Astrocyte (in vitro differentiated cells and primary cell): ENCODE measurements at regions not wholly inside any gene's neighbourhood (a gene's known extent, or its start where the extent isn't known, plus 50 kb on each side); places are given as distances from the start of the nearest gene placed in this dataset.

Experiments used
- DNase-seq: peaks from one replicate; pipeline ENCODE4 v3.0.0-alpha.2; 2010; ENCODE audit warnings: low read depth
- FAIRE-seq: peaks from 2 replicates; lab custom pipeline; 2011; peaks lifted over from hg19 to GRCh38; lab: Jason Lieb, UNC
- H2AFZ ChIP-seq: 2 replicates; pipeline ENCODE4 v1.6.0; 2012; ENCODE audit warnings: low read depth, low read length, inconsistent platforms
- H3K27ac ChIP-seq: 2 replicates; pipeline ENCODE4 v1.5.1; 2011; ENCODE audit warnings: low read depth, low read length, inconsistent platforms
- H3K27me3 ChIP-seq: 2 replicates; pipeline ENCODE4 v1.6.0; 2011; ENCODE audit warnings: low read length, inconsistent platforms; ENCODE audit not compliant: insufficient read depth
- H3K36me3 ChIP-seq: 2 replicates; pipeline ENCODE4 v1.5.1; 2011; ENCODE audit warnings: low read length, inconsistent platforms; ENCODE audit not compliant: insufficient read depth
- H3K4me1 ChIP-seq: 2 replicates; pipeline ENCODE4 v1.5.1; 2011; ENCODE audit warnings: low read length, inconsistent platforms; ENCODE audit not compliant: insufficient read depth
- H3K4me2 ChIP-seq: 2 replicates; pipeline ENCODE4 v1.6.0; 2012; ENCODE audit warnings: low read length, inconsistent platforms
- H3K4me3 ChIP-seq: 2 replicates; pipeline ENCODE4 v1.5.1; 2011; ENCODE audit warnings: low read depth, mild to moderate bottlenecking, low read length, inconsistent platforms; ENCODE audit not compliant: insufficient read depth
- H3K79me2 ChIP-seq: 2 replicates; pipeline ENCODE4 v1.6.0; 2012; ENCODE audit warnings: mild to moderate bottlenecking, low read length, inconsistent platforms; ENCODE audit not compliant: insufficient read depth
- H3K9ac ChIP-seq: 2 replicates; pipeline ENCODE4 v1.6.0; 2012; ENCODE audit warnings: mild to moderate bottlenecking, low read length, inconsistent platforms
- H3K9me3 ChIP-seq: 2 replicates; pipeline ENCODE4 v1.5.1; 2012; ENCODE audit warnings: low read depth, mild to moderate bottlenecking, low read length, inconsistent platforms; ENCODE audit not compliant: insufficient read depth
- H4K20me1 ChIP-seq: 2 replicates; pipeline ENCODE4 v1.6.0; 2012; ENCODE audit warnings: low read length, inconsistent platforms; ENCODE audit not compliant: insufficient read depth
- H3K27ac Mint-ChIP-seq: one replicate; pipeline ENCODE4 v1.8.0; 2021; ENCODE audit warnings: mild to moderate bottlenecking, mixed read lengths; ENCODE audit not compliant: unreplicated experiment
- H3K27me3 Mint-ChIP-seq: one replicate; pipeline ENCODE4 v1.8.0; 2021; ENCODE audit warnings: low read depth, mixed read lengths; ENCODE audit not compliant: unreplicated experiment
- H3K36me3 Mint-ChIP-seq: one replicate; pipeline ENCODE4 v1.8.0; 2021; ENCODE audit warnings: low read depth, mixed read lengths; ENCODE audit not compliant: unreplicated experiment
- H3K4me1 Mint-ChIP-seq: one replicate; pipeline ENCODE4 v1.8.0; 2021; ENCODE audit warnings: low read depth, mixed read lengths; ENCODE audit not compliant: unreplicated experiment
- H3K4me3 Mint-ChIP-seq: one replicate; pipeline ENCODE4 v1.8.0; 2021; ENCODE audit warnings: mild to moderate bottlenecking, moderate library complexity, mixed read lengths; ENCODE audit not compliant: unreplicated experiment
- H3K9me3 Mint-ChIP-seq: one replicate; pipeline ENCODE4 v1.8.0; 2021; ENCODE audit warnings: mild to moderate bottlenecking, mixed read lengths; ENCODE audit not compliant: unreplicated experiment
- EZH2 ChIP-seq: IDR thresholded peaks from 2 replicates; pipeline ENCODE4 v1.6.1; 2012; ENCODE audit warnings: mild to moderate bottlenecking, low read length, inconsistent platforms; ENCODE audit not compliant: insufficient read depth
- TF ChIP-seq, protein P1 (sequence below): IDR thresholded peaks from 2 replicates; pipeline ENCODE4 v1.5.1; 2011; ENCODE audit warnings: low read depth, mild to moderate bottlenecking, inconsistent platforms, low read length, moderate library complexity; ENCODE audit not compliant: insufficient read depth

DNA sequence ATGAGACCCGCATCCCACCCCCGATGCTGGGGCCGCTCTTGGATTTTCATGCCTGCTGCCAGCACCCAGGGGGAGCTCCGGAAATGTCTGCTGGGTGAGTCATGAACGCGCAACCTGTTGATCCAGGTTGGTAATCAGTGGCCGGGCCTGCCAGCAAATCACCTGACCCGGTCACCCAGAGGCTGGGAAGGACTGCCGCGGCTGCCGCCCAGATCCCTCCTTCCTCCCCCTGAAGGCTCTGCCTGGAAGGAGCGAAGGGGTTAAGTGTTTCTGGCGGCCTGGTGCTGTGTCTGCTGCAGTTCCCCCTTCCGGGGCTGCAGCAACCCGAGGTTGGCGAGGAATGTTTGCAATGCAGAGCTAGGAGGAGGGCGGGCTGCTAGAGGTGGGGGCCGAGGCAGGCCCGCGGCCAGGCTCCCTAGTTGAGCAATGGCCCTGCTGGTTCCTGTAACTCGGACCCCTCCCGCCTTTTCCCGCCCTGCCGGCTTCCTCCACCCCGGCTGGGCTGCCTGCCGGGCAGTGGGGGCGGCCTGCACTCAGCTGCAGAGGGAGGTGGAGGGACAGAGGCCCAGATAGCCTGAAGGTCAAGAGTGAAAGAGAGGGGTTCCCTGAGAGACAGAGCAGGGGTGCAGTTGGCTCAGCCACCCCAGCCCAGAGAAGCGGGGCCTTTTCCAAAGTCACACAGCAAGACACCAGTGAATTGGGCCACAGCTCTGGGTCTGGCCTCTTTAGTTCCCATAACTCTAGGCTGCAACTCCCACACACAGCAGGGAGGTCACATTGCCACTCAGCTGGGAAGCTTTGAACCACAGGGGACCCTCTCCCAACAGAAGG is 156.3 kb upstream of the IER5L start:
- no peaks in the 10 kb centered on the region for H3K79me2 ChIP-seq
- H3K36me3 ChIP-seq, result no peaks in the 10 kb centered on the region
- H3K4me2 ChIP-seq, result peak overlapping the region; percentile 83
- H3K27me3 ChIP-seq, result no peaks in the 10 kb centered on the region
- H3K27me3 Mint-ChIP-seq, result no peaks in the 10 kb centered on the region
- peak overlapping the region; percentile 29 for H3K4me3 ChIP-seq
- peaks cover 57% of the 10 kb centered on the region for H3K4me1 ChIP-seq
- H3K9me3 ChIP-seq, result peaks cover 10% of the 10 kb centered on the region
- TF ChIP-seq EZH2, result no peak
- TF ChIP-seq, protein P1, sequence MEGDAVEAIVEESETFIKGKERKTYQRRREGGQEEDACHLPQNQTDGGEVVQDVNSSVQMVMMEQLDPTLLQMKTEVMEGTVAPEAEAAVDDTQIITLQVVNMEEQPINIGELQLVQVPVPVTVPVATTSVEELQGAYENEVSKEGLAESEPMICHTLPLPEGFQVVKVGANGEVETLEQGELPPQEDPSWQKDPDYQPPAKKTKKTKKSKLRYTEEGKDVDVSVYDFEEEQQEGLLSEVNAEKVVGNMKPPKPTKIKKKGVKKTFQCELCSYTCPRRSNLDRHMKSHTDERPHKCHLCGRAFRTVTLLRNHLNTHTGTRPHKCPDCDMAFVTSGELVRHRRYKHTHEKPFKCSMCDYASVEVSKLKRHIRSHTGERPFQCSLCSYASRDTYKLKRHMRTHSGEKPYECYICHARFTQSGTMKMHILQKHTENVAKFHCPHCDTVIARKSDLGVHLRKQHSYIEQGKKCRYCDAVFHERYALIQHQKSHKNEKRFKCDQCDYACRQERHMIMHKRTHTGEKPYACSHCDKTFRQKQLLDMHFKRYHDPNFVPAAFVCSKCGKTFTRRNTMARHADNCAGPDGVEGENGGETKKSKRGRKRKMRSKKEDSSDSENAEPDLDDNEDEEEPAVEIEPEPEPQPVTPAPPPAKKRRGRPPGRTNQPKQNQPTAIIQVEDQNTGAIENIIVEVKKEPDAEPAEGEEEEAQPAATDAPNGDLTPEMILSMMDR, result no peak
- H3K4me3 Mint-ChIP-seq, result peak overlapping the region; percentile 64
- no peaks in the 10 kb centered on the region for H4K20me1 ChIP-seq
- DNase-seq (peak; percentile 98), FAIRE-seq (no peak)
- peak overlapping the region; percentile 75 for H3K9ac ChIP-seq
- peak overlapping the region; percentile 64 for H2AFZ ChIP-seq
- H3K27ac ChIP-seq, result peak overlapping the region; percentile 76
- H3K27ac Mint-ChIP-seq, result peak overlapping the region; percentile 93
- peaks cover 5% of the 10 kb centered on the region for H3K9me3 Mint-ChIP-seq
- H3K4me1 Mint-ChIP-seq, result peaks cover 33% of the 10 kb centered on the region
- H3K36me3 Mint-ChIP-seq, result no peaks in the 10 kb centered on the region

DNA sequence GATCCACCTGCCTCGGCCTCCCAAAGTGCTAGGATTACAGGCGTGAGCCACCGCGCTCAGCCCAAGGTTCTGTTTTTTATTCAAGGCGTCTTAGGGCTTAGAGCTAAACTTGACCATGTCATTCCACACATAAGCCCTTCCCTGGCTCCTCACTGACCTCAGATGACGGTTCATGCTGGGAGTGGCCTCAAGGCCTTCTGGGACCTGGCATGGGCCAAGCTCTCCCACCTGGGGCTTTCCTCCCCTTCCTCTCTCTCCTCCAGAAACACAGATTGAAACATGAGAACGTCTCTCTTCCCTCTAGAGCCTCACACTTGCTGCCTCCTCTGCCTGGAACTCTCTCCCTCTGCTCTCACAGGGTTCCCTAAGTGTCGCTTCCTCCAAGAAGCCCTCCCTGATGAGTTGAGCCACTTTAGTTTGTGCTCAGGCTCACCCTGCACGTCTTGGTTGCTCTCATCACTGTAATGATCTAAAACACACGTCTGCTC is 155.6 kb upstream of the IER5L start:
- H4K20me1 ChIP-seq, result no peaks in the 10 kb centered on the region
- no peak for TF ChIP-seq EZH2
- TF ChIP-seq, protein P1, result no peak
- peaks cover 10% of the 10 kb centered on the region for H3K9me3 ChIP-seq
- Mint-ChIP-seq H3K4me1 (peaks cover 33% of the 10 kb centered on the region), H3K27ac (peak overlapping the region; percentile 93), H3K27me3 (no peaks in the 10 kb centered on the region), H3K4me3 (peak overlapping the region; percentile 1), H3K9me3 (peaks cover 5% of the 10 kb centered on the region), H3K36me3 (no peaks in the 10 kb centered on the region)
- no peaks in the 10 kb centered on the region for H3K36me3 ChIP-seq
- H3K9ac ChIP-seq, result peak overlapping the region; percentile 75
- H3K4me3 ChIP-seq, result no peak overlapping the region
- peak overlapping the region; percentile 64 for H2AFZ ChIP-seq
- no peaks in the 10 kb centered on the region for H3K27me3 ChIP-seq
- H3K4me2 ChIP-seq, result peak overlapping the region; percentile 83
- H3K79me2 ChIP-seq, result no peaks in the 10 kb centered on the region
- FAIRE-seq, result no peak
- H3K4me1 ChIP-seq, result peaks cover 50% of the 10 kb centered on the region
- DNase-seq, result no peak
- peak overlapping the region; percentile 76 for H3K27ac ChIP-seq

DNA sequence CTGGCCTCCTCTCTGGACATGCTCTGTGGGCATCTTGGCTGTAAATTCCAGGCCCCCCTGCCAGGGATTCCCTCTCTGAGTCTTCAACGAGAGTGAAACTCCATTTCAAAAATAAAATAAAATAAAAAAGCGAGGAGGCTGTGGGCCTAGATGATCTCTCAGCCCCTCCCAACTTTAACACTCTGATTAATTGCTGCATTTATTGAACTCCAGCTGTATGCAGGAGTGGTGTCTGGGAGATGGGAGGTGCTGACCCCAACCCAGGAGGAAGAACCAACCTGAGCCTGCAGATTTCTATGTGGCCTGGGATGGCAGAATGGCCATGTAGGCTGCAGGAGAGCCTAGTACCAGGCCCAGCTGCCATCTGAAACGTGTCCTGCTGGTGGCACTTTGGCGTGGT is 154.5 kb upstream of the IER5L start:
- H3K9me3 Mint-ChIP-seq, result peaks cover 5% of the 10 kb centered on the region
- FAIRE-seq, result no peak
- H3K27ac ChIP-seq, result no peak overlapping the region

More for the DNA sequence above, 154.5 kb upstream of the IER5L start:
- H3K27me3 ChIP-seq, result no peaks in the 10 kb centered on the region
- Mint-ChIP-seq H3K27ac (peak overlapping the region; percentile 77), H3K36me3 (no peaks in the 10 kb centered on the region), H3K4me3 (peak overlapping the region; percentile 27), H3K27me3 (no peaks in the 10 kb centered on the region), H3K4me1 (peaks cover 35% of the 10 kb centered on the region)
- no peak overlapping the region for H3K4me2 ChIP-seq
- peaks cover 10% of the 10 kb centered on the region for H3K9me3 ChIP-seq
- peaks cover 47% of the 10 kb centered on the region for H3K4me1 ChIP-seq
- TF ChIP-seq, protein P1, result no peak
- TF ChIP-seq EZH2, result no peak
- H3K4me3 ChIP-seq, result no peak overlapping the region
- no peaks in the 10 kb centered on the region for H3K79me2 ChIP-seq
- no peak overlapping the region for H3K9ac ChIP-seq
- no peaks in the 10 kb centered on the region for H4K20me1 ChIP-seq
- H2AFZ ChIP-seq, result peak overlapping the region; percentile 53
- no peak for DNase-seq
- no peaks in the 10 kb centered on the region for H3K36me3 ChIP-seq
